ENCODE measurements at regions not wholly inside any gene's neighbourhood (a gene's known extent, or its start where the extent isn't known, plus 50 kb on each side); places are given as distances from the start of the nearest gene placed in this dataset.

DNA sequence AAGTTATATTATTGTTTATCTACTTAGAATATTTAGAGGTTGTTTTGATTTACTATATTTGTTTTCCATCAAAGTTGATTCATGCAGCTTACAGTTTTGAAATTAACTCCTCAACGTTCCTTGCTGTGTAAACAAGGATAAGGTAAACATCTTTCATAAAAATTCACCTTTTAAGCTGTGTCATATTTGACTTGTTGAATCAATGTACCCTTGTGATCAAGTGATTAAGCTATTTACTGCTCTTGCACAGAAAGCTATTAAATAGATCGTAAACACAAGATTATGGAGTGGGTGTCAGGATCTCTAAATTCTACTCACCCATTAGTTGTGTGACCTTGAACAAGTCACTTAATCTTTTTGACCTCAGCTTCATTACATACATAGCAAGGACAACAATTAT is 2054.0 kb upstream of the NUDT12 start:
- no peak for DNase-seq

DNA sequence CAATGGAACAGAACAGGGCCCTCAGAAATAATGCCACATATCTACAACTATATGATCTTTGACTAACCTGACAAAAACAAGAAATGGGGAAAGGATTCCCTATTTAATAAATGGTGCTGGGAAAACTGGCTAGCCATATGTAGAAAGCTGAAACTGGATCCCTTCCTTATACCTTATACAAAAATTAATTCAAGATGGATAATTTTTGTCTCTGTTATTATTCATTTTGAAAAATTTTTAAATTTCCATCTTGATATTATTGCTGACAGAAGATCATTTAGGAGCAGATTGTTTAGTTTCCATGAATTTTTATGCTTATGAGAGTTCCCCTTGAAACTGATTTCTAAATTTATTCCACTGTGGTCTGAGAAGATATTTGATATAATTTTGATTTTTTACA is 2039.8 kb upstream of the NUDT12 start:
- DNase-seq, result peak; percentile 3

DNA sequence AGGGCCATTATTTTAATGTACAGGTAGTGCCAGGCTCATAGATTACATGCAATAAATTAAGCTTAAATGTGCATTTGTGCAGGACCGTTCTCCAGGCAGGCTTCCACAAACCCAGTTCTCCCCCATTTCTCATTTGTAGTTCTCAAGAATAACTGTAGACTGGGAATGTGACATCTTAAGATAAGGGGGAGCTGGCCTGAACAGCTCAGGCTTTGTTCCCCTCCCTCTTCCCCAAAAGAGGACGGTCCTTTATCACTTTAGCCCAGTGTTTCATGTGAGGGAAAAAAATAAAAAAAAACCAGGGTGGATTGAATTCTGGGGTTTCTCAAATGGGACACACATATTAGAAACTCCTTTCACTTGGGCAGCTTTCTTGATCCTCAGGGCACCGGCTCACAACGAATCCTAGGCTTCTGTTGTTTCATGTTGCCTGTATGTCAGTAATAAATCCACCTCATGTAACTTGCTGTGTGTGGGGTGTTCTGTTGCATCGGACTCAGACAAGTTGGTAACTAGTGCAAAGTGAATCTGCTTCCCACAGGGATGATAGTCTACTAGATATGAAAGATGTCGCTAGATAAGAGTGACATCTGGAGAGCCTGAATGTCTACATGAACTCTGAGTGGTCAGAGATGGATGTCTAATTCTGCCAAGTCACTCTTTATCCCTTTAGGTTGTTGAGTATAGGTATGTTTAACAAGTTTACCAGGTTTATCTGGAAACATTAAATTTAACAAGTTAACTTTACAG is 2030.6 kb upstream of the NUDT12 start:
- DNase-seq, result no peak

DNA sequence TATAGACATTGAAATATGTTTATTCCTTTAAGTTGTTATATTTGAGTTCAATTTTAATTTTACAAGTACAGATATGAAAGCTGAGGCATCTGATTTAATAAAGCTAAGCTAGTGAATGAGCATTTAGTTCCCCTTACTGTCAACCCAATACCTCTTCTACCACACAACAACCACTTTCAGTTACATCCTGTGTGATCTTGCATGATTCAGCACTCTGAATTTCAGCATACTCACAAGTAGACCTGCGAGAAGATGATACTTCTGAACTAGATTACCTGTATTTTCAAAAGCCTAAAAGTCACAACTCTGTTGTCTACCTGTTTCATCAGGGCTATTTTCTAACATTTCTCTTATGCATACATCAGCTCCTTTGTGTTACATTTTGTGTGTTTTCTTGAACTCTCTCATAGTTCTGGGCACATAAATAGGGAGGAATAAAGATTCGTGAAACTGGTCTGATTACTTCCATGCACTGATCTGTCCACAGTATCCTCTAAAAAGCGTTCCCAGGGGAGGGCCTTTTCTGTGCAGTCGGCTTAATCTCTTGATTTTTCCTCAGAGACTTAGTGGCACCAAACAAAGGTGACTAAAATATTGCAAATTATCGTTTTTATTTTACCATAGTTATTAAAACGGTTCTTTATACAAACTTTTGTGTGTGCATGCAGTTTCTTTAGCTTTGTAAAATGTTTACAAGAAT is 2025.5 kb upstream of the NUDT12 start:
- DNase-seq, result no peak

DNA sequence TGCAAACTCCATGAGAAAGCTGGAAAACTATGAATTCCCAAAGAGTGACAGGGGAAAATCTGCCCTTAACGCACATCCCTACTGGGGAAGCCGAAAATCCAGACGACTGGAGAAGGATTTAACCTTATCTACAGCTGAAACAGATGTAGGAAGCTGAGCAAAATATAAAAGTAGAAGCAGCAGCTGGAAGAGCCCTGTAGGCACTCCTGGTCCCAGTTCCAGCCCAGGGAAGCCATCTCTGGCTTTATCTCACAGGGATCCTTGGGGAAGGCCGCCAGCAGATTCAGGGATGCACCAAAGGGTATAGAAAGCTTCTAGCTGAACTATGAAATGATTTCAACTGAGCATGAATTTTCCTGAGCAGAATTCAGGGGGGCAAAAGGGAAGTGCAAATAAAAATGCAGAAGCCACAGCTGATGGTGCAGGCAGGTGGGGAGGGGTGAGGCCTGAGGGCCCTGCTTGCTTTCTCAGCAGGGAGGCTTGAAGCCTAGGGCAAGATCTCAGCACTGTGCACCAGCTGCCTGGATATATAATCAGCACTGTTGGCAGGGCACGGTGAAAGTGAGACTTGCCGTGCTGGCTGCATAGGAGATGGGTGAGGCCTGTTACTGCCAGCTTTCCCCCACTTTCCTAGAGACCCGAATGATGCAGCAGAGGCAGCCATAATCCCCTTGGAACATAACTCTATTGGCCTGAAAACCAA is 2019.5 kb upstream of the NUDT12 start:
- no peak for DNase-seq

DNA sequence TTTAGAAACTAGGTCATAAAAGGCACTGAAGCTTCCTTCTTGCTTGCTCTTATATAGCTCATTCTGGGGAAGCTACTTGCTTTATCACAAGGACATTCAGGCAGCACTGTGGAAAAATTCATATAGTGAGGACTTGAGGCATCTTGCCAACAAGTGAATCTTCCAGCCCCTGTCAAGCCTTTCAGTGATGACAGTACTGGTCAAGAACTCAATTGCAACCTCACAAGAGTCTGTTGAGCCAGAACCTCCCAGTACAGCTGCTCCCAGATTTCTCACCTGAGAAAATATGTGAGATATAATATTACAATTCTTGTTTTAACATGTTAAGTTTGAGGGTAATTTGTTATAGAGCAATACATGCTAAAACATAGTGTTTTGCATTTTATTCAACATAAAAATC is 2011.0 kb upstream of the NUDT12 start:
- DNase-seq, result no peak

DNA sequence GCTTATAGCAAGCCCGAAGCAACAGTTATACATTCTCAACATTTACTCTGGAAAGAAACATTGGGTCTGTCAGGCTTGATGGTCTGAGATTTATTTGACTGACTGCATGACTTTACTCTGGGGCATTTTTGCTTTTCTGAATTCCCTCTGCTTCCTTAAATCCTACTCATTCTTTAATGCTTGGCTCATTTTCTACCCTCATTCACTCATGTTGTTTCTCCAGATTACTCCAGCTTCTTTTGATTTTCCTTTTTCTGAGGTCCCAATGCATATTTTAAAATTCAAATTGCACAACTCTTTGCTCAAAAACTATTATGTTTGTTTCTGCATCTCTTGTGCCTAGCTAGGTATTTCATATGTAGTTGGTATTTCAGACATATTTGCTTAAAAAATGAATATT is 2002.9 kb upstream of the NUDT12 start:
- no peak for DNase-seq

DNA sequence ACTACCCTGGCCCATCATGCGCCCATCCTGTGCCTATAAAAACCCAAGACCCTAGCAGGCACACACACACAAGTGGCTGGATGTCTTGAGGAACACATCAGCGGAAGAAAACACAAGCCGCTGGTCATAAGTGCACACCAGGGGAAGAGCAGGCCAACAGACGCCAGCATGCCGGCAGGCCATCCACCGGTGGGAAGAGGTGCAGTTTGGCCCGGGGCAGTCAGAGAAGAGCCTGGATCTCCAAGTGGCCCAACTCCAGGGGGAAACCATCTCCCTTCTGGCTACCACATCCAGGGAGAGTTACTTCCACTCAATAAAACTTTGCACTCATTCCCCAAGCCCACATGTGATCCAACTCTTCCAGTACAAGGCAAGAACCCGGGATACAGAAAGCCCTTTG is 2001.3 kb upstream of the NUDT12 start:
- no peak for DNase-seq

DNA sequence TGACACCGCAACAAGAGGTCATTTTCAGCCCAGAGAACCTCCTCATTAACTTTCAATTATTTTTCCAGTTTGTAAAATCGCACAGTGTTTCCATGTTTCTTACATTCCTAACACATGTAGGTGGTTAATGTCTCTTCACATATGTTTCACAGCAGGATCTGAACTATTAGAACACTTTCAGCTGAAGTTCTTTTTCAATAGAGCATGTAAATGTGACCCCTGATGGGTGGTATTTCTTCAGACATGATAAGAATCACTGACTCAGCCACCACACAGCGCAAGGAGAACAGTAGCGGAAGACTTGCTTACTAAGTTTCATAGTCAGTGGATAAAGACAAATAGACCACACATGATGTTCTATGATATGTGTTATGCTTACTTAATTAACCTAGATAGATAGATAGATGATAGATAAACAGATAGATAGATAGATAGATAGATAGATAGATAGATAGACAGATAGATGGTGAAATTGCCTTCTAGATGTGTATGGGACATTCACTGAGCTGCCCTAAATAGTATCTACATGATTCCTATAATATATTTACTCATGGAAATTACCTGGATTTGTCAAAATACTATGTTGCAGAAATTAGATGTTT is 1992.1 kb upstream of the NUDT12 start:
- no peak for DNase-seq

DNA sequence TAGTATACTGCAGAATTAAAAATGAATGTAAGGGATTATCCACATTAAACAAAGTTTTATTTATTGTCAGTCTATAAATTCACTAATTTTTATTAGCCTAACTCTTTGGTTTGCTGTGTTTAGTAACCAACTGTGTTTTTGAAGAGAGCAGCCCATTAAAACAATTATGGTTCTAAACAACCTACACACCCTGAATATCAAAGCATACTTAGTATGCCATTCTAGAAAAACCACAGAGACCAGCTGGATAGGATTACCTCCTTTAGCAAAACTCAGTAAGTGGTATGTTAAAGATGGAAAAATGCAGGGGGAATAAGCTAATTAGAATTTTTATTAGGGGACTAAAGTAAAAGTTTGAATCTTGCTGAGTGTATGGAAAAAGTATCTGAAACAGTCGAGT is 1981.7 kb upstream of the NUDT12 start:
- DNase-seq, result no peak

DNA sequence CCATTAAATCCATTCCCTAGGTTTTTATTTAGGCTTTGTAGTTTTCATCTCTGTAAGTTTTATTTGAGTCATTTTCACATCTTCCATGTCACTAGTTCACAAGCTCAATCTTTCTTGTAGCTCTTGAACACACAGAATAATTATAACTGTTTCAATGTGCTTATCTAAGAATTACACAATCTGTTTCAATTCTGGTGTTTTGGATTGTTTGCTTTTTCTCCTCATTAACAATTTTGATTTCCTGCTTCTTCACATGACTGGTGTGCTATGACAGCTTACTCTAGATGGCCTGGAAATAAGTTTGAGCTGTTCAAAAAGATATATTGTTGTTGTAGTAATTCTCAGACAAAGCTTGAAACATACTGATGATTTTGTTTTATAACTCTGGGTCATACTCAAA is 1974.1 kb upstream of the NUDT12 start:
- no peak for DNase-seq

DNA sequence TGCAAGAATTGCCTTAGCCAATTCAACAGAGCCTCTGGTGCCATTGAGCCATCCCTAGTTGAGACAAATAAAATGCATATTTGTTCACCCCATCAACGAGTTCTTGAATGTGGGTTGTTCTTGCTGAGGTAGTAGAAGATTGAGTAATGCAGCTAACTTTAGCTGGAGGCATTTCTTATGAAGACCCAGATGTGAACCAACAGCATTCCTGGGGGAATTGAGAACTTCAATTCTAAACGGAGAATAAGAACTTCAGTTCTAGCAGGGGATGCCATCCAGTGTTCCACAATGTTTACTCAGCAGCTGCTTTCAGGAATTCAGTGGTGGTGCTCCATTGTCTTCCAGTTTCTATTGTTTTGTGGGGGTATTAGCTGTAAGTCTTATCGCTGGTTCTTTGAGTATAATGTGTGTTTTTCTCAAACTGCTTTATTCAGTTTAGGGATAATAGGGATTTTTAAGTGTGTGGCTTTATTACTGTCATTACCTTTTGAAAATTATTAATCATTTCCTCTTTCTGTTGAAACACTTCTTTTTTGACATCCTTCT is 1968.2 kb upstream of the NUDT12 start:
- no peak for DNase-seq

DNA sequence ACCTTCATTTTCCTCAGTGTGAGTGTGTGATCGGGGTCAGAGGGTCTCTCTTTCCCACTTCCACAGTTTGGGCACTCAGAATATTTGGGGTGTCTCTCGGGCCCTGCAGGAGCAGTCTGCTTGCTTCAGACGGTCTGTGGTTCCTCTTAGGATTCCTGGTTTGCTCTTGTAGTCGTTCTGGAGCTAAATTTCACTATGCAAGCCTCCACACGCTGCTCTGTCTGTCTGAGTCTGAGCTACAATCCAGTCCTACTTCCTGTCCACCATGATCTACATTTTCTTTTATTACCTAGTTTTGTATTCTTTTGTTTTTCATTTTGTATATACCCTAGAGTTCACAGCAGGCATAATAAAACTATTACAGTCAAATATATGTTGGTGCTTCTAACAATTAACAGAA is 1967.3 kb upstream of the NUDT12 start:
- no peak for DNase-seq

DNA sequence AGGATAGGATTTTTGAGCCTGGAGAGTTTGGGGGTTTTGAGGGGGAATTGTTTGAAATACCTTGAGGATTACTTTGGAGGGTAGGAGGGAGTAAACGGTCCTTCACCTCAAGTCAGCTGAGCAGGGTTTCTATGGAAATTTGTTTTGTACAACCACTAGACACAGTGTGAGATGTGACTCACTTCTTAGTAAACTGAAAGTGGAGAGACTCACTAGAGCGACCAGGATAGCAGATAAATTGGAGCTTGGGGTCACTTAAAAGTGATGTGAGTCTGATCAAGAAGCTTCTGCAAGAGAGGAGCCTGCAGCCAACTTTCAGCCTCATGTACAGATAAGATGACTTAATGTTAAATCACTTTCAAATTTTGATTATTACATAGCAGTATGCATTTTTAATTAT is 1945.9 kb upstream of the NUDT12 start:
- DNase-seq, result no peak

DNA sequence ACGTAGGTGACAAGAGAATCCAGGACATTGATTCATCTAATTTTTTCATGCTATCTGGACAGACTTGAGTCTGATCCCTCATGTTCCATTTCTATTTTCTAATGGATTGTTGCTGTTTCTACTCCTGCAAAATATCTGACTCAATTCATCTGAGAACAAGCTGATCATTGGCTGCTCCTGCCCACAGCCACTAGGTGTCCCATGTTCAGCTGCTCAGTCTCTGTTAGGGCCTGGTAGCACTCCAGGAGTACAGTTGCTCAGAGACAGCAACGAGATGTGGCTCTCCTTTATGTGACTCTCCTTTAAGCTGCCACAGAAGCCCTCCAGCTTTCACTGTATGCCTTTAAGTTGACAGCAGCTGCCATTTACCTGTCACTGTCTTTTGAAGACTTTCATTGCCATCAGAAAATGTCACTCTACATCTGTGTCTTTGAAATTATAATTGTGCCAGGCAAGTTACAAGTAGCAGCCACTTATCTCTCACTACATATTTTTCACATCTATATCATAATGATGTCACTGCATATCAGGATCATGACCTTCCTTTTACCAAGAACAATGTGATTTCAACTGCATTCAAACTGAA is 1944.2 kb upstream of the NUDT12 start:
- peak; percentile 2 for DNase-seq

DNA sequence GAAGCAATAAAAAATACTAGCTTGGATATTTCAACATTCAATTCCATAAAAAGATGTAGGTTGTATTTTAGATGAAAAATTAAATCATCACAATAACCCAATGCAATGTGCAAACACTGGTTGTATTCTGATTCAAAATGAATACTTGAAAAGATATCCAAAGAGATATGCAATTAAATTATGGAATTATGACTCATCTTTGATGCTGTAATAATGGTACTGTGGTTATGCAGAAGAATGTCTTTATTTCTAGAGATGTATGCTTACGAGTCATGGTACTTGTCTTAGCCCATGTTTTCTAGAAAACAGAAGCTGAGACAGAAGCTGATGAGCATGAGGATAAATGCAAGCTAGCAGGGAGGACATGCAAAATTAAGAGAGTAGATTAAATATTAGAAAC is 1941.4 kb upstream of the NUDT12 start:
- no peak for DNase-seq

DNA sequence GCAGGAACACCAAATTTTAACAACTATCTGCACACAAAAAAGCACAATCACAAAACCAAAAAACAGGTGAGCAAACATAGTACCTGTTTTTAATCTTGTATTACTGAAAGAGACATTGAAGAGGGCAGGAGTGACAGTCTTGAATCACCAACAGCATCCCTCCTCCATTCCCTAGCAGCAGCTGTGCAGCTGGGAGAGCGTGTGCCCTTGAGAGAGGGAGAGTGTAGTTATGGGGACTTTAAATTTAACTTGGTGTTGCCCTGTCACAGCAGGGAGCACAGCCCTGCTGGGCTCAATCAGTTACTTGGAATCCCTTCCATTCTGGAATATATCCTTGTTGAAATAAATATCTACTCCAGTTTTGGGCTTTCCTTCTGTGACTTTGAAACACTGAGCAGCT is 1938.7 kb upstream of the NUDT12 start:
- no peak for DNase-seq

DNA sequence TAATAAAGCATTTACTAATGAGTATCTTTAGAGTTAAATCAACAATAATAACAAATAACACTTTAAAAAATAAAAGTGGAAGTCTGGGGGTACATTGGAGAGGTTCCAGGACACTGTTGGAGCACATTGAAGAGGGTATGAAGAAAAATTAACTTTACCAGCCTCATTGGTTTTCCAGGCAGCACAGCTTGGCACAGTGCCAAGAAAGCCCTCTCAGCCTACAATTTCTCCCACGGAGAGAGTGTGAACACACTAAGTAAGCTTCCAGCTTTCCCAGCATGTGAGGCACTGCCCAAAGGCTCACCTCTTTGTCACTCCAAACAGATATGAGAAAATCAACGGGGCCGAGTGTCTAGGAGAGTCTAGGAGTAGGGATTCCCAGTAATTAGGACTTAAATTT is 1912.8 kb upstream of the NUDT12 start:
- no peak for DNase-seq

DNA sequence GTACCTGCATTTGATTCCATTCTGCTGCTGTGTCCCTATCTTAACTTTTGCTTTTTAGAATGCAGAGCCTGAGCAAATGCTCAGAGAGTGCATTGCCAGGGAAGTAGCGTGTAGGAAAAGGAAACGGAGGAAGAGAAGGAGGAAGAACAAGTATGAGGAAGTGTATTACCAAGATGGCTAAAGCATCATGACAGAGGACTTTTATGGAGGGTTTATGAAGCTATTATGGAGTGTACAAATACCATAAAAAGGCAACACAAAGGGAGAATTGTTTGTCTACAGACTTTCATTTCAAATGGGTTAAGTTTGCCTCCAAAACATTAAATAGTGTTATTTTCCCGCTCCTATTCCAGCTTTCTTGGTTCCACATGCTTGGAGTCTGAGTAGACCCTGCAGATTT is 1899.8 kb upstream of the NUDT12 start:
- DNase-seq, result no peak

DNA sequence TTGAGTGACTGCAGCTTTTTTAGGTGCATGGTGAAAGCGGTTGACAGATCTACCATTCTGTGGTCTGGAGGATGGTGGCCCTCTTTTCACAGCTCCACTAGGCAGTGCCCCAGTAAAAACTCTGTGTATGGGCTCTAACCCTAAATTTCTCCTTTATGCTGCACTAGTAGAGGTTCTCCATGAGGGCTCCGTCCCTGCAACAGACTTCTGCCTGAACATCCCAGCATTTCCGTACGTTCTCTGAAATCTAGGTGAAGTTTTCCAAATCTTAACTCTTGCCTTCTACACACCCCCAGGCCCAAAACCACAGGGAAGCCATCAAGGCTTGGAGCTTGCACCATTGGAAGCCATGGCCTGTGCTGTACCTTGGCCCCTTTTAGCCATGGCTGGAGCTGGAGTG is 1898.1 kb upstream of the NUDT12 start:
- DNase-seq, result no peak

DNA sequence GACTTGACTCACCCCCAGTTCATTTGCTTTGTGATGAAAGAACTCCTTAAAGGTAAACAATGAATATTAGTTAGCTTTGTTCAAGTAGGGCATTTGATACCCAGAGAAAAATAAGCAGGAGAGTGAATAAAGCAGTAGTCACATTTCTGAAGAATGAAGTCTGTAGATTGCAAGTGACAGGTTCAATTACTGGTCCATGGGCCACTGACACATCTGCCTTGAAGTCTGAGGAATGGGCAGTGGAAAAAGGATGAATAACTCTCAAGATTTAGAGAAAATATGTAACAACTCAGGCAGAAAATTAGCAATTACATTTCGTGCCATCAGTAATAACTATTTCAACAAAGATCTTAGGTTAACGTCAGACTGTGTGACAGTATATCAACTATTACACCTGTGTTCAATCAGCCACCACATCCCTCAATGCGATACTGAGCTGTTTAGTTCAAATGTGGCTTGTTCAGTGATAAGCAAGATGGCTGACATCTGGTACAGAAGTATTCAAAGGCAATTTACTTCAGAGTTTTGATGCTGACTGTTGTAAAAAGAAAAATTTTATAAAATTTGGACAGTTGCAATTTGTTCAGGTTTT is 1890.7 kb upstream of the NUDT12 start:
- no peak for DNase-seq

DNA sequence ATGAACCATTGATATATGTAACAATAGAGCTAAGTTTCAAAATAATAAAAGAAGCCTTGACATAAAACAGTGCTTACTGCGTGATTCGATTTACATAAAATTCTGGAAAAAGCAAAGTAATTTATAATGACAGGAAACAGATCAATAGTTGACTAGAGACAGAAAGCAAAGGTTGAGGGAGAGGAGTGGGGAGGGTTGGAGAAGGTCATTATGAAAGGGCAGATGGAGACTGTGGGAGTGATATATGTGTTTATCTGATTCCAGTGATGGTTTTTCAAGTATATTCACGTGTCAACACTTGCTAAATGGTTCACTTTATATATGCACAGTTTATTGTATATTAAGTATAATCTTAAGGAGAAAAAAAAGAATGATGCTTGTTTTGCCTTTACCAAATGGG is 1885.7 kb upstream of the NUDT12 start:
- no peak for DNase-seq

DNA sequence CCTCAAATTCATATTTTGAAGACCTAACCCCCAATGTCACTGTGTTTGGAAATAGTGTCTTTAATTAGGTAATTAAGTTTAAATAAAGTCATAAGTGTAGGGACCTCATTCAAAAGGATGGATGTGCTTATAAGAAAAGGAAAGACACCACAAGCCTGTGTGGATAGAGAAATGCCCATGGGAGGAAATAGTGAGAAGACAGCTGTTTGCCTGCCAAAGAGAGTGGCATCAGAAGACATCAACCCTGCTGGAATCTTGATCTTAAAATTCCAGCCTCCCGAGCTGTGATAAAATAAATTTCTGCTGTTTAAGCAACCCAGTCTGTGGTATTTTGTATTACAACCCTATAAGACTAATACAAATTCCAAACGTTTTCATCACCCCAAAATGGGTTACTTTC is 1867.9 kb upstream of the NUDT12 start:
- no peak for DNase-seq

Data from hematopoietic multipotent progenitor cell treated with erythropoietin and hydrocortisone succinate and interleukin-3 and kit ligand, for 4 days (in vitro differentiated cells).